TTC549 (cell line): ENCODE measurements at regions not wholly inside any gene's neighbourhood (a gene's known extent, or its start where the extent isn't known, plus 50 kb on each side); places are given as distances from the start of the nearest gene placed in this dataset.
"Not testable (repeated sequence)": the region's sequence is repeated elsewhere in the genome, so short reads cannot be mapped to it uniquely, and the experiment has no call there.

ENCODE experiments used
- FAIRE-seq: peaks from 2 replicates; lab custom pipeline; 2012; peaks lifted over from hg19 to GRCh38; lab: Jason Lieb, UNC

DNA sequence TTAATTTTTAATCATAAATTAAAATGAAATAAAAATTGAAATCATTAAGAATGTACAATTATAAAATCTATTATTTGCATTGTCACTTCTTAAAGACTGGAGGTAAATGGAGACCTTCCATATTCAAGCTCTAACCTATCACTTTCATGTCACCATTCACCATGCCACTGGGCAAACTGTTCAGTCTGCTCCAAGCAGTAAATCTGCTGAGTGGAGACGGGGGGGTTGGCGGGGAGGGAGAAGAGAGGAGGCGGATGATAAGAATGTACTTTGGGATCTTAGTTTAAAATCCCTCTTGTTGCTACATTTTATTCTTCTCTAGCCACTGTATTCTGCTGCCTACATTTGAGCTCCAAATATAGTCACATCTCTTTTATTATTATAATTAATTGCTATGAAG, 365.9 kb upstream of the NFIA start:
- FAIRE-seq: no peak

DNA sequence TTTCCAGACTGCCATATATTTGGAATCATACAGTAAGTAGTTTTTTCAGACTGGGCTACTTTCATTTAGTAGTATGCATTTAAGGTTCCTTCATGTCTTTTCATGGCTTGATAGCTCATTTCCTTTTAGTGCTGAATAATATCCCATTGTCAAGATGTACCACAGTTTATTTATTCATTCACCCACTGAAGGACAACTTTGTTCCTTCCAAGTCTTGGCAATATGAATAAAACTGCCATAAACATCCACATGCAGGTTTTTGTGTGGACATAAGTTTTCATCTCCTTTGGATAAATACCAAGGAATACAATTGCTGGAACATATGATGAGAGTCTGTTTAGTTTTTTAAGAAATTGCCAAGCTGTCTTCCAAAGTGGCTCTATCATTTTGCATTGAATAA, 366.4 kb upstream of the NFIA start:
- no peak for FAIRE-seq

DNA sequence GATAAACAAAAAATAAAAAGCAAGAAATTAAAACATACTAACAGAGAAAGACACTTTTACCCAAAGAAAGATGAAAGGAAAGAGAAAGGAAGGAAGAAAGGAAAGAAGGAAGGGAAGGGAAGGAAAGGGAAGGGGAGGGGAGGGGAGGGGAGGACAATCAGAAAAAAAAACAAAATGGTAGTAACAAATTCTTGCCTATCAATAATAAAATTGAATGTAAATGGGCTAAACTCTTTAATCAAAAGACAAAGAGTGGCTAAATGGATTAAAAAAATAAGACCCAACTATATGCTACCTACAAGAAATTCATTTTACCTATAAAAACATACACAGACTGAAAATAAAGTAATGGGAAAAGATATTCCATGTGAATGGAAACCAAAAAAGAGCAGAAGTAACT, 372.9 kb upstream of the NFIA start:
- no peak for FAIRE-seq

DNA sequence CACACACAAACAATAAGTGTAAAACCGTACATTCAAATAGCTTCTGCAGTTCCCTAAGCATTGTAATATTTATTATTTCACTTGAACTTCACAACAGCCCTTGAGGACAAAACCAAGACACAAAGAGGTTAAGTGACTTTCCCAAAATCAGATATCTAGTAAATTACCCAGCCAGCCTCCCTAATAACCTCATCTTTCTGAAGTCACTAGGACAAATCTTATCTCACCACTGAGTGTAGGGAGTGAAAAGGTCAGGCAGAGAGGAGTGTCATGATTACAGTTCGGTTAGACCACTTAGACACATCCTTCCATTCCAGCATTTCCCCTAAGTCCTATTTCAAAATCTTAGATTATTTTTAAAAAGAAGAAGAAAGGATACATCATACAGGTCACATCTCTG, 377.3 kb upstream of the NFIA start:
- no peak for FAIRE-seq

DNA sequence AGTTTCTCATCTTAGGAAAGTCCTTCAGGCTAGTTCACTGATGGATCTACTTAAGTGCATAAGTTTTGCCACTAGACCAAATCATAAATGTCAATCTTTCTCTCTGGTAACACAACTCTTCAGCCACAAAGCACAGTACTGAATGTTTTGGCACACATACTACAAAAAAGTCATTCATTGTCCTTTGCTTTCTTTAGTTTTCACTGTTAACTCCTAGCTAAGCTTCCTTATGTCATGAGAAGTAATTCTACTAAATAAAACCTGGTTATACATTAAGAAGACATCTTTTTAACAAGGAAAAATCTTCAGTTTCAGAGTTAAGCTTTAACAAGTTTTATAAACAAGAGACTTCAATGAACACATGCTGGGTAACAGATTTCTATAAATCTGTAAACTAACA, 379.2 kb upstream of the NFIA start:
- no peak for FAIRE-seq

DNA sequence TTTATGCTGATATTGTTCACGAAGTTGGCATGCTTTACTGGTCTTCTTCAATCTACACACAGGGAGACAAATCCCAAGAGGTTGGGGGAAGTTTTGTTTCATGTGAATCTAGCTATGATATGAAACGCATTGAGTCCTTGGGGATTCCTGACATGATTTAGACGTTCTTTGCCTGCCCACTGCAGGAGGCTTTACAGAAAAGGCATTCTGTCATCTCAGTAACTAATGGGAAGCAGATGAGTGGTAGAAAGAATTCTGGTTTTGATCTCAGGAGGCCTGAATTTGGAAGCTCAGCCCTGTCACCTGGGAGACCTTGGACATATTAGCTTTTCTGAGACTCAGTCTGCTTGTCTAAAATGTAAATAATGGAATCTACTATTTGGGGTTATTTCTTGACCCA, 383.0 kb upstream of the NFIA start:
- FAIRE-seq: no peak

DNA sequence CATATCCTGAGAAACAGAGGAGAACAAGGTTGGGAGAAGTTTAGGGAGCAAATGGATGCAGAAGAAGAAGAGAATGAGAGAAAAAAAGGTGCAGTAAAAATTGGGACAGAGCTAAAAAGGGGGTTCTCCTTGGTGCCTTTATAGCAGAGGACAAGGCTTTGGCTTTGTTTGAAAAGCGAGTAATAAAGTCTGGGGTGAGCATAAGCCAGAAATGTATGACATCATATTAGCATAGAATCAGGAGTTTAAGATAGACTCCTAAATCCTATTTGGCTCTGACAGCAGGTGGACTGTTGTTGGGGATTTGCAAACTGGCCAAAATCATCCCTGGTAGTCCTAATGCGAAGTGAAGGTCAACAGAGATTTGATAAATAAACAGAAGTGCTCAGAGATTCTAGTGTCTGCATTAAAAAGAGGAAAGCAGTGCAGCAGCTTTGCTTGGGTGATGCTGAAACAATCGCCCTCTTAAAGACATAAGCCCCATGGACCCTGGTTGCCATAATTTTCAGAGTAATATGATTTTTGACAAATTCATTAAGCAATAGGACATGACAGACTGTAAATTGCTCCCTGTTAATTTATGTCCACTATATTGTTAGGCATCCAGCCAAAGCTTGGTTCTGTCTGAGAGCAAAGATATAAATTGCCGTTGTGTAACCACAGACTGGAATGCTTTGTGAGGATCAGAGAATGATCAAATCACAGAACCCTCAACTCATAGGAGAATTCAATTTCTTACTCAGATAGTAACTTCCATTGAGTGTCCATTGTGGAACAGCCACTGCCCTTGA, 385.0 kb upstream of the NFIA start:
- FAIRE-seq: no peak

DNA sequence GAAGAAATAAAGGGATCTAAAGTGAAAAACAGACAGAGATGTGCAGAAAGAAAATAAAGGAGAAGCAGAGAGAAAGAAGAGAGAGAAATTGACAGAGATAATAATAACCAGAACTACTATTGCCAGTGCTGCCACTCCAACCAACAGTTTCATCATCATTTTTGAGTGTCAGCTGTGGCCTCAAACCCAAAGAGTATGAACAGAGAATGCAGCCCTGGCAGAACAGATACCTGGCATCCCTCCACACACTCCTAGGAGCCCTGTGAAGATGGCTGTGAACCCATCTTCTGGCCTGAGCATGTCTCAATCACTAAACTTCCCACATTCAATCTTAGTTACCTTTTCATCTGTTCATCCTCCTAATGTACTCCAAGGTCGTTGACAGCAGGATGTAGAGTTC, 385.8 kb upstream of the NFIA start:
- FAIRE-seq: no peak

DNA sequence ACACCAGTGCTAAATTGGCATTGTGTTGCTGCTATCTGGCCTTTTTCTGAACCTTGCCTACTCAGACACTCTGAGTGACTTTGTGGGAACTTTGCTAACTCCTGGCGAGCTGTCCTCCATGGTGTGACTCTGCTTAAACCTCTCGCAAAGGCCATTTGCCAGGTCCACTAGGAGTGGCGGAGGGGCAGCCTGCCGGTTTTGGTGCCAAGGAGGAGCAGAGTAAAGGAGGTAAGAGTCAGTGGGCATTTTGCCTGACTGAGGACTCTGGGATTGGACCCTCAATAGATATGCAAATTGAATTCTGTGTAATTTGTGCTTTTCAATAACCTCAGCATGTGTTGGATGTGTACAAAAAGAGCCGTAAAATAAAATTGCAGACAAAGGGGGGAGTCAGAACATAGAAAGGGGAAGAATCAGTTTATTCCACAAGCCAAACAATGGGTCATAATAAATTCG, 386.6 kb upstream of the NFIA start:
- FAIRE-seq: no peak

DNA sequence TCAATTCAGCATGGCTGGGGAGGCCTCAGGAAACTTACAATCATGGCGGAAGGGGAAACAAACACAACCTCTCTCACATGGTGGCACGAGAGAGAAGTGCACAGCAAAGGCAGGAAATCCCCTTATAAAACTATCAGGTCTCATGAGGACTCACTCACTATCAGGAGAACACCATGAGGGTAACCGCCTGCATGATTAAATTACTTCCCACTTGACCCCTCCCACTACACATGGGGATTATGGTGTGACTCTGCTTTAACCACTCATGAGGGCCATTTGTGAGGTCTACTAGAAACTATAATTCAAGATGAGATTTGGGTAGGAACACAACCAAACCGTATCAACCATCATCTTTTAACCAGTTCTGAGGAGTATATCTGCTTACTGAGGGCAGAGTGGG, 387.4 kb upstream of the NFIA start:
- FAIRE-seq: no peak

DNA sequence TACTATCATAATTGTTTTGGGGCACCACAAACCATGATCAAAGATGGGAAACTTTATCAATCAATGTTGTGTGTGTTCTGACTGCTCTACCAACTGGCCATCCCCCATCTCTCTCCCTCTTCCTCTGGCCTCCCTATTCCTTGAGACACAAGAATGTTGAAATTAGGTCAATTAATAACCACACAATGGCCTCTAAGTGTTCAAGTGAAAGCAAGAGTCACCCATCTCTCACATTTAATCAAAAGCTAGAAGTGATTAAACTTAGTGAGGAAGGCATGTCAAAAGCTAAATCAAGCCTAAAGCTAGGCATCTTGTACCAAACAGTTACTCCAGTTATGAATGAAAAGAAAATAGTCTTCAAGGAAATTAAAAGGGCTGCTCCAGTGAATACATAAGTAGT, 390.3 kb upstream of the NFIA start:
- FAIRE-seq: no peak

DNA sequence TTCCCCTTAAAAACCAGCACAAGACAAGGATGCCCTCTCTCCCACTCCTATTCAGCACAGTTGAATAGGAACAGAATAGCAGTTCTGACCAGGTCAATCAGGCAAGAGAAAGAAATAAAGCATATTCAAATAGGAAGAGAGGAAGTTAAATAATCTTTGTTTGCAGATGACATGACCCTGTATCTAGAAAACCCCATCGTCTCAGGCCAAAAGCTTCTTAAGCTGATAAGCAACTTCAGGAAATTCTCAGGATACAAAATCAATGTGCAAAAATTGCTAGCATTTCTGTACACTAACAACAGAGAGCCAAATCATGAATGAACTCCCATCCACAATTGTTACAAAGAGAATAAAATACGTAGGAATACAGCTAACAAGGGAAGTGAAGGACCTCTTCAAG, 394.1 kb upstream of the NFIA start:
- not testable (repeated sequence) for FAIRE-seq

DNA sequence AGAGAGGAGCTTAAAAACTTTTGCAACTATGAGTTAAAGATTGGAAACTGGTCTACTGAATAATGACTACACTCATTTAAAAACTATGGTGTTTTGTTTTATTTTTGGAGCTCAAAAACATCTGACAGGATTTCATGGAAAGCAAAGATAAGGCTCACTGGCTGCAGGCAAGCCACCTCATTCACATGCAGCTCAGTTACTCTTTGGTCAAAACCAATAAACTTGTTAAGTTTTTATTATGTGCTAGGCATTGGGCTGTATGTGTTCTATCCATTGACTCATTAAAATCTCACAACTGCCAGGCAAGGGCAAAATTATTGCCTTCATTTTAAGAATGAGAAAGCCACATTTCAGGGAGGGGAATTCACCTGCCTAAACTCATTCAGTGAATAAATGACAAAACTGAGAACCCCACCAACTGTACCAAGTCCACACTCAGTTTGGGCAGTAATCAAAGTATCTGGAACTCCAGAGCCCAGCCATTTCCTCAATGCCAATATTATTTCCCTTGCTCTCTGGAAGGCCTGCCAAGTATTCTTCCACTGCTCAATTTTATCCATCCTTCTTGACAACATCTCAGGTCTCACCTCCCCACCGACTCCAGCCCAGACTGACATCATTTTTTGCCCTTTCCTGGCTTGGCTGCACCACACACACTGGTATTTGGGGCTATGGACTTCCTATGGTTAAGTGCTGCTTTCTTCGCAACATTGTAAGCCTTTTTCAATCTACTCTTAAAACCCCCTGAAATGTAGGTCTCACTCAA, 401.1 kb upstream of the NFIA start:
- FAIRE-seq: no peak

DNA sequence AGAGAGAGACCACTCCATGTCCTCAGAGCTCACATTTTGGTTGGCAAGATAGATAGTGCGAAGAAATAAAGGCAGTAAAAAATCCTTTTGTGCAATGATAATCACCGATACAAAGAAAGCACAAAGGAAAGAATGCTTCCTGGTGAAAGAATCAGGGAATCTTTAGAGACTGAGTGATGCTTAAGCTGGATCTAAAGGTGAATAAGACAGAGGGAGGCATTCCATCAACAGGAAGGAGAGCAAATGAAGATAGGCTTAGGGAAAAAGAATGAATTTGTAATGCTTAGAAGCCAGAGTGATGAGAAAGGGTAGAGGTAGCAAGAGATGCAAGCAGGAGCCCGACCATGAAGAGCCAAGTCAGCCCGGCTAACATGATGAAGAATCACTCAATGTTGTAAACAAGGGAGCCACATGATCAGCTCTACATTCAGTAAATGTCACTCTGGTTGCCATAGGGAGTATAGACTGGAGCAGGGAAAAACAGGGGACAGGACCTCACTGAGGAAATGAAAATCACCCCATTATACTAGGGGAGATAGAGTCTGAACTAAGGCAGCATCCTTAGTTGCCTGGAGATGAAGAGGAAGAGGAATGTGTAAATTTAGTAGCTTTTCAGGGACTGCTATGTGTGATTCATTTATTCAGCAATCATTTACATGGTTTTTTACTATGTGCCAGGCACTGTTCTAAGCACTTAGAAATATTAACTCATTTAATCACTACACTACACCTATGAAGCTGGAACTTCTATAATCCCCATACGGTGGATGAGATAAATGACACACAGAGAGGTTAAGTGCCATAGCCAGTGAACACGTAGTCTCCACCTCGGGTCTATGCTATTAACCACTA, 402.6 kb upstream of the NFIA start:
- no peak for FAIRE-seq

DNA sequence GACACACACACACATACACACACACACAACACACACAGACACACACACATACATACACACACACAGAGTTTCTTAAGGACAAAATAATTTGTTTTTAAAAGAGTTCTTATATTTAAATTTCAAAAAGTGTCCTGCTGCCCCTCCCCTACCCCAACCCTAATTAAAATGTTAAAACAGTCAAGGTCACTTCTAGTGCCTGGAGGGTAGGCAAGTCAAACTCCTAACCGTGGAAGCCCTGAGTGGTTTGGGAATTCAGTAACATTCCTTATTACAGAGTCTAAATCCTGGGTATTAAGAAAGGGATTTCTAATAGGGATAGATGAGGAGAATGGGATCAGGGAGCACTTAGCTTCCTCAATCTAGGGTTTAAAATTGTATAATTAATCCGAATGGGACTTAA, 403.6 kb upstream of the NFIA start:
- FAIRE-seq: no peak

DNA sequence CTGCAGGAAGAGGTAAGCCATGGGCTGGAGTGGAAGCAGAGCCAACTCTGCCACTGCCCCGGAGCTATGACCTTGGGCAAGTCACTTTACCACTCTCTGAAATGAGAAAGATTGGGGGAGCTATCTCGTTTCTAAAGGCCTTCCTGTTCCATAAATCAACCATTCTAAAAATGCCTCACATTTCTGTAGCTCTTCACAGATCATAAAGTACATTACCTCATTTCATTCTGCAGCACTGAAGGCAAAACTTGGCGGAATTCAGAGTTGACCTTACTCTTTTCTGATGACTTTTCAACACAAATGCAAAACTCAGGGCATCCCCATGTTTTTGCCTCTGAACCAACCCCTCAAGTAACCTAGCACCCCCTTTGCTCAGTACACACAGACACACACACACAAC, 404.0 kb upstream of the NFIA start:
- no peak for FAIRE-seq

DNA sequence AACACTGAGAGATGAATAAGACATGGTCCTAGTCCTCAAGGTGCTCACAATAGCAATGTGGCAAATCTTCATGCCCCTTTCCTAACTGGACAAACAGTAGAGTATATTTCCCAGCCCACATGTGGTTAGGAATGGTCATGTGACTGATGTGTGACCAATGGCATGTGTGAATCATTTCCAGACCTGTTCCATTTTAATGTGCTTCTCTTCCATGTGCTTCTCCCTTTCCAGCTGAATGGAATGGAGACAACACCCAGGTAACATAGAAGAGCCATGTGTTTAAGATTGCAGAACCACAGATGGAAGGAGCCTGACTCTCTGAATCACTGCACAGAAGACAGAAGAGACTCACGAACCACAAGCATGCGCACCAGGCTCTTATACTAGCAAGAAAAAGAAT, 409.9 kb upstream of the NFIA start:
- FAIRE-seq: no peak

DNA sequence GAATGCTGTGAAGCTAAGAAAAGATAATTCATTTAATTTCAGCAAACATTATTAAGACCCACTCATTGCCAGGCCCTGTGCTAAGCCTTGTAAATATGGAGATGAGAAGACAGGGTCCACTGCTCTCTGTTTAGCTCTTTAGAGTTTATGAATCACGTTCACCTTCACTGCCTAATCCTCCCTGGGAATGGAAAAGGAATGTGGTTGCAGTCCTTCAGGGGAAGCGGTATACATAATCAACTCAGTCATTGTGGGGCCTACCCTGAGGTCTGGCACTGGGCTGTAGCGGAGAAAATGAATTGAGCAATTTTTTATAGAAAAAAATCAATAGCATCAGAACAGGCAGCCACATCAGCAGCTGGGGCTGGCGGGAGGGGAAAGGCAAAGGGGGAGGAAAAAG, 412.1 kb upstream of the NFIA start:
- no peak for FAIRE-seq

DNA sequence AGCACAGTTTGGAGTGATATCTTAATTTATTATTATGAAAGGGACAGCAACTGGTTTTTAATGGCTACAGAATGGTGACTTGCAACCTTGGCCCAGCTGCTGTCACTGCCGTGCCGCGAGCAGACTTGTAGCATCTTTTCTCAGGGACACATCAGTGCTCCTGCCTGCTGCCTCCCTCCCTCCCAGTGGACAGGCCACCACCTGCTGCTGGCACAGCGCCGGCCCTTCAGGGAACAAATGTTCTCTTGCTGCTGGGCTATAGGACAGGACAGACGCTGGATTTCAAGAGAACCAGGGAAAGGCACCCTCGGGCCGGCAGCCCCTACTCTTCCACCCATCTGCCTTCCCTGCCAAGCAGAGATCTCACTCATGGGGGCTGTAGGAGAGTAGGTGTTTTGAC, 413.8 kb upstream of the NFIA start:
- no peak for FAIRE-seq

DNA sequence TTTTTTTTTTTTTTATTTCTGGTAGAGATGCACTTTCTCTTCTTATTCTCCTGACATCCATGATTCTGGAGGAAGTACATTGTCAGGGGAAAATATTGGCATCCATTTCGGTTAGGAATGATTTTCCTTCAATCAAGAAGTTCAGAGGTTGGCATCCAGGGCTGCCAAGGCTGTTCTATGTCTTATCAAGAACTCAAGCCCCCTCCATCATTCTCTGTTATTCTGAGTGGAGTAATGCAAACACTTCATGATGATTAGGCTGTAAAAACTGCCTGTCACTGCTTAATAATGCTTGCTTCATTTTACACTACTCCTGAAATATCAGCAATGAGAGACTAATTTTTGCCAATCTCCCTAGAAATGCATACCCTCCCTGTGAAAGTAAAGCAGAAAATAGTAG, 417.1 kb upstream of the NFIA start:
- no peak for FAIRE-seq

DNA sequence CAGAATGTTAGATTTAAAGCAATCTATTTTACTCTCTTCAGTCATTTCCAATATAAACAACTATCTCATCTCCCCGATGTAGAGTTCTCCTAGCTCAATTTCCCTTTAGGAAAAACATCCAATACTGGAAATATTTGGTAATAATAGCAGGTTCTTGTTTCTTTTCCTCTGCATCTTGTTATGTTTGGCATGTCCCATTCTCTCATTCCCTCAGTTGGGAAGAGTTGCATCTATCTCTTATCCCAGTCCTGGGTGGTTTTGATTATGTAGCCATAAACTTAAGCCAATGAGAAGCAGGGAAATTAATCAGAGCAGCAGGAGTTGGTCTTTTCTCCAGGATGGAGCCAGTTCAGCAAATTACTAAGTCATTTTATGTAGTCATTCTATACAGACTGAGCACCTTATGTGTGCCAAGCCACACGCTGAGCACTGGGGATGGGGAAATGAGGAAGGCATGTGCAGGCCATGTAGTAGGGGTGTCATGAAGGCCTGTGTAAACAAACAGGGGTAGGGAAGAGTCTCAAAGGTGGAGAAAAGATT, 418.2 kb upstream of the NFIA start:
- FAIRE-seq: no peak

DNA sequence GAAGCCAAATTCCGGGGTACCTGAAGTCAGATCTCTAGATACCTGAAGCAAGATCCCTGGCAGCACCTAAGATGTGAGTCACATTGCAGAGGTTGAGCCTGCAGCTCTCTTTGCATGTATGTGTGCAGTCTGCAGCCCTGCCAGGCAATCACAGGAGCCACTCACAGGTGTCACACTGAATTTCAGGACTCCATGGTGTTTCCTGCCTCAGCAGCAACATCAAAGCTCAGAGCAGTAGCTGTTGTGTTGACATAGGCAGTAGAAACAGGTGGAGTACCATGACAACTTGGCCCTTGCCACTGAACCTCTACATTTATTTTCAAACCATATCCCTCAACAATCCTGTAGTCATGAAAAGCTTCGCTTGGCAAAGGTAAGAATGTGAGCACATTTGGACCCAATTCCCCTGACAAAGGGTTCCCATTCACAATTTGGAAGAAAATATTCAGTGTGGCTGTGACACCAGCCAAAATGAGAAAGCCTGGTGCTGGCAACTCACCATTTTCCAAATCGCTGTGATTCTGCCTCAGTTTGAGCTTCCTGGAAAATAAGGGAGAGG, 419.8 kb upstream of the NFIA start:
- FAIRE-seq: no peak
